CD14-positive monocyte (primary cell): ENCODE measurements at regions not wholly inside any gene's neighbourhood (a gene's known extent, or its start where the extent isn't known, plus 50 kb on each side); places are given as distances from the start of the nearest gene placed in this dataset.

ENCODE experiments used
- DNase-seq, 3 donors: peaks; one replicate each; pipeline ENCODE4 v3.0.0-alpha.2; 2011 to 2022
- H2AFZ ChIP-seq: 2 replicates; pipeline ENCODE4 v1.6.0; 2012; ENCODE audit warnings: mild to moderate bottlenecking, low read depth, low read length, inconsistent platforms; ENCODE audit not compliant: insufficient read depth, poor library complexity, severe bottlenecking
- H3K27ac ChIP-seq, 2 donors: 1 replicate in 1 of 2; 2 replicates in 1 of 2; pipeline ENCODE4 v1.5.1; 2012 to 2013; ENCODE audit warnings: low read length in 2 of 2, control low read depth in 1 of 2, inconsistent platforms in 1 of 2, low read depth in 1 of 2, mild to moderate bottlenecking in 1 of 2
- H3K27me3 ChIP-seq, 2 donors: one replicate each; pipeline versions ENCODE4 v1.6.0 to v1.6.1; 2011 to 2013; ENCODE audit warnings: low read length in 2 of 2; ENCODE audit not compliant: control insufficient read depth in 2 of 2, insufficient read depth in 2 of 2
- H3K36me3 ChIP-seq, 2 donors: replicated peaks in 1 of 2; 1 replicate in 1 of 2; 2 replicates in 1 of 2; pipeline versions ENCODE4 v1.5.1 to v1.6.1; 2012 to 2013; ENCODE audit warnings: low read length in 2 of 2, control low read depth in 1 of 2, inconsistent platforms in 1 of 2, mild to moderate bottlenecking in 1 of 2; ENCODE audit not compliant: insufficient read depth in 2 of 2, control insufficient read depth in 1 of 2
- H3K4me1 ChIP-seq, 2 donors: 1 replicate in 1 of 2; 2 replicates in 1 of 2; pipeline versions ENCODE4 v1.5.1 to v1.6.1; 2012 to 2013; ENCODE audit warnings: low read length in 2 of 2, control low read depth in 1 of 2, inconsistent platforms in 1 of 2, mild to moderate bottlenecking in 1 of 2, moderate library complexity in 1 of 2; ENCODE audit not compliant: insufficient read depth in 2 of 2, control insufficient read depth in 1 of 2
- H3K4me2 ChIP-seq: replicated peaks from 2 replicates; pipeline ENCODE3; 2012; ENCODE audit warnings: low read length, moderate library complexity, mild to moderate bottlenecking; ENCODE audit not compliant: poor library complexity, severe bottlenecking; ENCODE audit errors: extremely low read depth
- H3K4me3 ChIP-seq, 3 experiments: fragments of 200-600 bp in 1 of 3; sonication (generic) in 1 of 3; replicated peaks in 1 of 3; 1 replicate in 2 of 3; 2 replicates in 1 of 3; pipeline ENCODE4 v1.5.1; 2011 to 2013; ENCODE audit warnings: low read length in 3 of 3, mild to moderate bottlenecking in 3 of 3, control low read depth in 2 of 3, low read depth in 2 of 3, inconsistent platforms in 1 of 3, moderate library complexity in 1 of 3
- H3K79me2 ChIP-seq: 2 replicates; pipeline ENCODE4 v1.6.0; 2012; ENCODE audit warnings: mild to moderate bottlenecking, control low read depth, inconsistent platforms, low read length, moderate library complexity; ENCODE audit not compliant: insufficient read depth
- H3K9ac ChIP-seq: 2 replicates; pipeline ENCODE4 v1.6.0; 2017; ENCODE audit warnings: low read length, mild to moderate bottlenecking; ENCODE audit not compliant: insufficient read depth, poor library complexity, severe bottlenecking
- H3K9me3 ChIP-seq, 2 donors: replicated peaks in 1 of 2; 1 replicate in 1 of 2; 2 replicates in 1 of 2; pipeline versions ENCODE4 v1.5.1 to v1.6.1; 2012 to 2013; ENCODE audit warnings: low read length in 2 of 2, control low read depth in 1 of 2; ENCODE audit not compliant: control insufficient read depth in 1 of 2, insufficient read depth in 1 of 2
- H4K20me1 ChIP-seq: 2 replicates; pipeline ENCODE4 v1.6.0; 2012; ENCODE audit warnings: mild to moderate bottlenecking, low read length, control low read depth, moderate library complexity; ENCODE audit not compliant: insufficient read depth
- H3K27ac Mint-ChIP-seq, 7 donors: one replicate each; pipeline ENCODE4 v1.8.0; 2020; ENCODE audit warnings: mild to moderate bottlenecking in 7 of 7, mixed read lengths in 7 of 7, moderate library complexity in 6 of 7, inconsistent platforms in 2 of 7
- H3K27me3 Mint-ChIP-seq, 3 donors: one replicate each; pipeline ENCODE4 v1.8.0; 2021 to 2022; ENCODE audit warnings: low read depth in 3 of 3, mild to moderate bottlenecking in 3 of 3, mixed read lengths in 3 of 3, moderate library complexity in 3 of 3, inconsistent platforms in 1 of 3
- H3K36me3 Mint-ChIP-seq, 2 donors: one replicate each; pipeline ENCODE4 v1.8.0; 2020; ENCODE audit warnings: mixed read lengths in 2 of 2, inconsistent platforms in 1 of 2, mild to moderate bottlenecking in 1 of 2
- H3K4me1 Mint-ChIP-seq: one replicate; pipeline ENCODE4 v1.8.0; 2020; ENCODE audit warnings: mild to moderate bottlenecking, mixed read lengths
- H3K4me3 Mint-ChIP-seq, 2 donors: one replicate each; pipeline ENCODE4 v1.8.0; 2020; ENCODE audit warnings: mild to moderate bottlenecking in 2 of 2, mixed read lengths in 2 of 2, moderate library complexity in 1 of 2
- H3K9me3 Mint-ChIP-seq, 7 donors: one replicate each; pipeline ENCODE4 v1.8.0; 2020 to 2022; ENCODE audit warnings: mixed read lengths in 7 of 7, mild to moderate bottlenecking in 6 of 7, moderate library complexity in 6 of 7, inconsistent platforms in 2 of 7
- WGBS: methylation state at CpG from one replicate; pipeline ENCODE4 v1.1.5; 2013; ENCODE audit warnings: missing lambda C conversion rate; ENCODE audit not compliant: insufficient coverage; 5-methylcytosine and 5-hydroxymethylcytosine counted together
- intact Hi-C, 2 donors: fragments of 100-400 bp; cut with micrococcal nuclease; formaldehyde crosslinking; loops; one replicate each; pipeline versions ENCODE4 v1.15.0 to v1.15.1; 2023
- TF ChIP-seq, protein P1 (sequence below): fragments of 200-600 bp; IDR thresholded peaks from one replicate; pipeline ENCODE4 v1.8.0; 2022; ENCODE audit warnings: antibody characterized with exemption, mild to moderate bottlenecking

DNA sequence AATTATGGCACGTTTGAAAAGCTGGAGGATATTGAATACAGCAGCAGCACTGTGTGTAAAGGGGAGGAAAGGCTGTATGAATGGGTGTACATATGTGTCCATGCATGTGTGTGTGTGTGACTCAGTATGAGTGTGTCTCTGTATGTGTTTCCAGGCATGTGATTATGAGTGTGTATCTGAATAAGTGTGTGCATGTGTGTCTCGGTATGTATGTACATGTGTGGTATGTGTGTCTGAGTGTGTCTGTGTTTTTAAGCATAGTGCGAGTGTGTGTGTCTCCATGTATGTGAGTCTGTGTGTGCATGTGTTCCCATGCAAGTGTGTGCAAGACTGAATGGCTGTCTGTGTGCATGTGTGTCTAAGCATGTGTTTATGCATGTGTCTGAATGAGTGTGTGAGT, 259.1 kb upstream of the XYLT1 start:
- H3K79me2 ChIP-seq = no peaks in the 10 kb centered on the region
- H3K4me2 ChIP-seq = no peak overlapping the region
- Mint-ChIP-seq H3K36me3 (no peaks in the 10 kb centered on the region), H3K4me1 (no peaks in the 10 kb centered on the region), H3K27ac (no peak overlapping the region), H3K27me3 (peaks cover 0 to 1% (median 0%) of the 10 kb centered on the region in 3 donors), H3K4me3 (no peak overlapping the region), H3K9me3 (peaks cover 3 to 12% (median 6%) of the 10 kb centered on the region in 7 donors)
- 90% methylated on average over 3 of the region's 3 CpGs for WGBS
- H3K4me1 ChIP-seq = no peaks in the 10 kb centered on the region
- H3K27ac ChIP-seq = no peak overlapping the region
- TF ChIP-seq, protein P1, sequence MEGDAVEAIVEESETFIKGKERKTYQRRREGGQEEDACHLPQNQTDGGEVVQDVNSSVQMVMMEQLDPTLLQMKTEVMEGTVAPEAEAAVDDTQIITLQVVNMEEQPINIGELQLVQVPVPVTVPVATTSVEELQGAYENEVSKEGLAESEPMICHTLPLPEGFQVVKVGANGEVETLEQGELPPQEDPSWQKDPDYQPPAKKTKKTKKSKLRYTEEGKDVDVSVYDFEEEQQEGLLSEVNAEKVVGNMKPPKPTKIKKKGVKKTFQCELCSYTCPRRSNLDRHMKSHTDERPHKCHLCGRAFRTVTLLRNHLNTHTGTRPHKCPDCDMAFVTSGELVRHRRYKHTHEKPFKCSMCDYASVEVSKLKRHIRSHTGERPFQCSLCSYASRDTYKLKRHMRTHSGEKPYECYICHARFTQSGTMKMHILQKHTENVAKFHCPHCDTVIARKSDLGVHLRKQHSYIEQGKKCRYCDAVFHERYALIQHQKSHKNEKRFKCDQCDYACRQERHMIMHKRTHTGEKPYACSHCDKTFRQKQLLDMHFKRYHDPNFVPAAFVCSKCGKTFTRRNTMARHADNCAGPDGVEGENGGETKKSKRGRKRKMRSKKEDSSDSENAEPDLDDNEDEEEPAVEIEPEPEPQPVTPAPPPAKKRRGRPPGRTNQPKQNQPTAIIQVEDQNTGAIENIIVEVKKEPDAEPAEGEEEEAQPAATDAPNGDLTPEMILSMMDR = no peak
- no peaks in the 10 kb centered on the region for H4K20me1 ChIP-seq
- intact Hi-C loops = no loop called here
- no peak overlapping the region for H2AFZ ChIP-seq
- H3K9ac ChIP-seq = no peak overlapping the region
- DNase-seq = no peak
- H3K27me3 ChIP-seq = no peaks in the 10 kb centered on the region
- peaks cover 5 to 6% of the 10 kb centered on the region in 2 donors for H3K9me3 ChIP-seq
- H3K4me3 ChIP-seq = no peak overlapping the region
- H3K36me3 ChIP-seq = no peaks in the 10 kb centered on the region

DNA sequence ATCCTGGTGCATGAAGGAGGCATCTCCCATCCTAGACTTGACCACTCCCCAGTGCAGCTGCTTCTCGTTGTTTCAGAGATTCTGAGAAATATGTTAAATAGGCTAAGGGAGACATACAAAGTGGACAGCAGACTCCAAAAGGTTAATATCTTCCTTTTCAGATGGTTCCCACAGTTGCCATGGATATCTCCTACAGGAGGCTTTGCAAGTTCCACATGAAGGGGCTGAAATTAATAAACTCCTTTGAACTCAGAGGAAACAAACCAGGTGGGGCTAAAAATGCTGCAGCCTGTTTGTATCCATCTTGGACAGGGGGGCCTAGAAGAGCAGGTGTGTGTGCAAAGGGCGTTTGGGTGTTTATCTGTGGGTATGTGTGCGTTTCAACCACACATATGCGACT, 257.4 kb upstream of the XYLT1 start:
- Histone ChIP-seq H3K9me3 (peaks cover 3% of the 10 kb centered on the region in 2 donors), H3K79me2 (no peaks in the 10 kb centered on the region), H2AFZ (no peak overlapping the region), H3K27ac (no peak overlapping the region), H3K36me3 (no peaks in the 10 kb centered on the region), H3K4me1 (no peaks in the 10 kb centered on the region), H3K9ac (no peak overlapping the region), H3K4me2 (no peak overlapping the region), H3K27me3 (no peaks in the 10 kb centered on the region), H4K20me1 (no peaks in the 10 kb centered on the region), H3K4me3 (no peak overlapping the region)
- H3K4me3 Mint-ChIP-seq = no peak overlapping the region
- peaks cover 0 to 1% (median 0%) of the 10 kb centered on the region in 3 donors for H3K27me3 Mint-ChIP-seq
- TF ChIP-seq, protein P1 = no peak
- peaks cover 3 to 7% (median 5%) of the 10 kb centered on the region in 7 donors for H3K9me3 Mint-ChIP-seq
- no peaks in the 10 kb centered on the region for H3K36me3 Mint-ChIP-seq
- no peaks in the 10 kb centered on the region for H3K4me1 Mint-ChIP-seq
- no peak for DNase-seq
- intact Hi-C loops = no loop called here
- no peak overlapping the region for H3K27ac Mint-ChIP-seq
- WGBS = 100% methylated on average over 2 of the region's 4 CpGs
